DND-41 (cell line): ENCODE measurements at regions not wholly inside any gene's neighbourhood (a gene's known extent, or its start where the extent isn't known, plus 50 kb on each side); places are given as distances from the start of the nearest gene placed in this dataset.

Experiments
- ATAC-seq: fragments of 200-7000 bp; cut with Tn5 transposase; 3 replicates; pipeline ENCODE4 v1.9.1; 2021; ENCODE audit warnings: low read depth; ENCODE audit not compliant: insufficient read depth
- DNase-seq: peaks from one replicate; pipeline ENCODE4 v3.0.0-alpha.2; 2020
- H2AFZ ChIP-seq: 2 replicates; pipeline ENCODE4 v1.6.0; 2012; ENCODE audit warnings: low read depth, low read length
- H3K27ac ChIP-seq: 2 replicates; pipeline ENCODE4 v1.5.1; 2012; ENCODE audit warnings: low read length, inconsistent platforms
- H3K27me3 ChIP-seq: fragments of 200-600 bp; sonication (generic); 2 replicates; pipeline ENCODE4 v1.6.0; 2012; ENCODE audit warnings: low read length, mild to moderate bottlenecking, inconsistent platforms; ENCODE audit not compliant: insufficient read depth, poor library complexity
- H3K36me3 ChIP-seq: 2 replicates; pipeline ENCODE4 v1.5.1; 2012; ENCODE audit warnings: low read length, inconsistent platforms; ENCODE audit not compliant: insufficient read depth
- H3K4me1 ChIP-seq: 2 replicates; pipeline ENCODE4 v1.5.1; 2012; ENCODE audit warnings: mild to moderate bottlenecking, low read length; ENCODE audit not compliant: insufficient read depth
- H3K4me2 ChIP-seq: 2 replicates; pipeline ENCODE4 v1.6.0; 2012; ENCODE audit warnings: mild to moderate bottlenecking, moderate library complexity, low read length, inconsistent platforms; ENCODE audit not compliant: insufficient read depth
- H3K4me3 ChIP-seq, 2 experiments: fragments of 200-600 bp in 1 of 2; shearing (Covaris generic) in 1 of 2; 2 replicates each; pipeline ENCODE4 v1.5.1; 2012 to 2016; ENCODE audit warnings: inconsistent platforms in 2 of 2, low read length in 2 of 2, mild to moderate bottlenecking in 2 of 2, low read depth in 1 of 2, moderate library complexity in 1 of 2
- H3K79me2 ChIP-seq: 2 replicates; pipeline ENCODE4 v1.6.0; 2012; ENCODE audit warnings: low read length, inconsistent platforms; ENCODE audit not compliant: insufficient read depth
- H3K9ac ChIP-seq: 2 replicates; pipeline ENCODE4 v1.6.0; 2012; ENCODE audit warnings: low read depth, mild to moderate bottlenecking, inconsistent platforms, low read length, moderate library complexity
- H3K9me3 ChIP-seq: 2 replicates; pipeline ENCODE4 v1.5.1; 2012; ENCODE audit warnings: low read length, moderate library complexity, mild to moderate bottlenecking, inconsistent platforms; ENCODE audit not compliant: insufficient read depth, severe bottlenecking
- H4K20me1 ChIP-seq: 2 replicates; pipeline ENCODE4 v1.6.0; 2012; ENCODE audit warnings: low read length; ENCODE audit not compliant: insufficient read depth
- CTCF ChIP-seq: IDR thresholded peaks from 2 replicates; pipeline ENCODE4 v1.5.1; 2012; ENCODE audit warnings: borderline replicate concordance, low read length, moderate library complexity, mild to moderate bottlenecking; ENCODE audit not compliant: poor library complexity, severe bottlenecking; ENCODE audit errors: extremely low read depth
- EZH2 ChIP-seq: IDR thresholded peaks from 3 replicates; pipeline ENCODE4 v1.6.1; 2012; ENCODE audit warnings: borderline replicate concordance, low read depth, mild to moderate bottlenecking, moderate library complexity, low read length, inconsistent platforms; ENCODE audit not compliant: severe bottlenecking

GRCh38 chr20:11274141-11274594 is 600.4 kb upstream of the JAG1 start:
- Histone ChIP-seq H3K4me2 (no peak overlapping the region), H3K9me3 (no peaks in the 10 kb centered on the region), H3K4me3 (no peak overlapping the region), H2AFZ (no peak overlapping the region), H3K9ac (no peak overlapping the region), H3K36me3 (no peaks in the 10 kb centered on the region), H3K27me3 (no peaks in the 10 kb centered on the region), H3K27ac (no peak overlapping the region), H3K79me2 (no peaks in the 10 kb centered on the region), H4K20me1 (no peaks in the 10 kb centered on the region), H3K4me1 (no peaks in the 10 kb centered on the region)
- TF ChIP-seq EZH2 = no peak
- TF ChIP-seq CTCF = peak; percentile 63
- ATAC-seq (peak; percentile 44; the same call in 1 of the 3 replicates), DNase-seq (peak; percentile 7)

- no peaks in the 10 kb centered on the region for H3K9me3 ChIP-seq
- no peaks in the 10 kb centered on the region for H4K20me1 ChIP-seq
- no peaks in the 10 kb centered on the region for H3K4me1 ChIP-seq
- H3K27ac ChIP-seq = no peak overlapping the region
- H3K79me2 ChIP-seq = no peaks in the 10 kb centered on the region
- no peak overlapping the region for H3K4me2 ChIP-seq
- no peak overlapping the region for H3K4me3 ChIP-seq
- TF ChIP-seq CTCF (no peak), EZH2 (no peak)
- no peak overlapping the region for H3K9ac ChIP-seq
- ATAC-seq = no peak
- H3K36me3 ChIP-seq = no peaks in the 10 kb centered on the region
- DNase-seq = no peak
- no peak overlapping the region for H2AFZ ChIP-seq
- no peaks in the 10 kb centered on the region for H3K27me3 ChIP-seq
Measured at GRCh38 chr20:11275740-11276139, 601.9 kb upstream of the JAG1 start.

GRCh38 chr20:11277170-11277569 is 603.4 kb upstream of the JAG1 start:
- H2AFZ ChIP-seq = no peak overlapping the region
- DNase-seq = no peak
- H3K27me3 ChIP-seq = no peaks in the 10 kb centered on the region
- TF ChIP-seq EZH2 = no peak
- TF ChIP-seq CTCF = no peak
- H3K4me2 ChIP-seq = no peak overlapping the region
- H3K4me1 ChIP-seq = no peaks in the 10 kb centered on the region
- no peaks in the 10 kb centered on the region for H4K20me1 ChIP-seq
- H3K9me3 ChIP-seq = no peaks in the 10 kb centered on the region
- H3K36me3 ChIP-seq = no peaks in the 10 kb centered on the region
- H3K4me3 ChIP-seq = no peak overlapping the region
- H3K9ac ChIP-seq = no peak overlapping the region
- no peaks in the 10 kb centered on the region for H3K79me2 ChIP-seq
- ATAC-seq = no peak
- H3K27ac ChIP-seq = no peak overlapping the region

- no peak overlapping the region for H3K4me3 ChIP-seq
- H3K36me3 ChIP-seq = no peaks in the 10 kb centered on the region
- H2AFZ ChIP-seq = no peak overlapping the region
- no peak overlapping the region for H3K4me2 ChIP-seq
- no peaks in the 10 kb centered on the region for H3K79me2 ChIP-seq
- DNase-seq (no peak), ATAC-seq (no peak)
- TF ChIP-seq CTCF (no peak), EZH2 (no peak)
- no peaks in the 10 kb centered on the region for H4K20me1 ChIP-seq
- no peak overlapping the region for H3K9ac ChIP-seq
- H3K27me3 ChIP-seq = no peaks in the 10 kb centered on the region
- no peaks in the 10 kb centered on the region for H3K9me3 ChIP-seq
- H3K27ac ChIP-seq = no peak overlapping the region
- no peaks in the 10 kb centered on the region for H3K4me1 ChIP-seq
Measured at GRCh38 chr20:11277858-11278257, 604.1 kb upstream of the JAG1 start.
